GM12892 (cell line): ENCODE measurements at regions not wholly inside any gene's neighbourhood (a gene's known extent, or its start where the extent isn't known, plus 50 kb on each side); places are given as distances from the start of the nearest gene placed in this dataset.

Source experiments
- POLR2A ChIP-seq: IDR thresholded peaks from 2 replicates; pipeline ENCODE4 v1.6.1; 2011; ENCODE audit warnings: low read depth, low read length, control low read depth
- POLR2AphosphoS5 ChIP-seq: IDR thresholded peaks from 2 replicates; pipeline ENCODE4 v1.6.1; 2011; ENCODE audit warnings: low read depth, low read length, control low read depth
- TAF1 ChIP-seq: IDR thresholded peaks from 2 replicates; pipeline ENCODE4 v1.6.1; 2011; ENCODE audit warnings: low read depth, mild to moderate bottlenecking, control low read depth, low read length, borderline replicate concordance

GRCh38 chr7:53437336-53437735, 401.9 kb downstream of the POM121L12 start:
- TF ChIP-seq POLR2AphosphoS5 (no peak), TAF1 (no peak), POLR2A (no peak)
